ENCODE measurements at regions not wholly inside any gene's neighbourhood (a gene's known extent, or its start where the extent isn't known, plus 50 kb on each side); places are given as distances from the start of the nearest gene placed in this dataset.
A peak's percentile ranks its signal among the peaks of the same experiment; 100 is the strongest.

- TF ChIP-seq CTCF (conservative IDR thresholded peaks at IDR 0.05; ENCODE audit: low read depth, low read length) (no peak), EZH2 (IDR thresholded peaks at IDR 0.05; ENCODE audit: low read length, unreplicated experiment) (no peak), EZH2phosphoT487 (IDR thresholded peaks at IDR 0.05; ENCODE audit: borderline replicate concordance, low read length) (no peak)
- Histone ChIP-seq H3K9ac (ENCODE audit: low read length) (no peak overlapping the region), H3K4me2 (ENCODE audit: low read length) (no peak overlapping the region), H3K4me3 (ENCODE audit: low read length) (no peak overlapping the region), H2AFZ (ENCODE audit: low read length) (no peak overlapping the region), H3F3A (ENCODE audit: low read length, unreplicated experiment) (no peaks in the 10 kb centered on the region), H4K20me1 (ENCODE audit: low read length) (no peaks in the 10 kb centered on the region), H3K9me2 (replicated peaks; ENCODE audit: low read length) (no peaks in the 10 kb centered on the region), H3K79me2 (ENCODE audit: low read length) (no peaks in the 10 kb centered on the region), H3K9me3 (ENCODE audit: low read length) (no peaks in the 10 kb centered on the region), H3K27ac (ENCODE audit: low read length) (no peak overlapping the region), H3K27me3 (ENCODE audit: low read length) (no peaks in the 10 kb centered on the region), H3K4me1 (ENCODE audit: insufficient read depth, low read length) (no peaks in the 10 kb centered on the region), H3K36me3 (ENCODE audit: low read depth, low read length) (no peaks in the 10 kb centered on the region)
- DNase-seq (peak; percentile 5), ATAC-seq (no peak)
- intact Hi-C loops (cut with micrococcal nuclease) = no loop called here
- CTCF ChIA-PET = no interaction called here
- no TSS peak for BruUV-seq (replicated peaks)
- POLR2A ChIA-PET (ENCODE audit: unreplicated experiment) = no interaction called here
Observed at GRCh38 chr4:138859254-138859653, 156.3 kb upstream of the NOCT start.

DNA sequence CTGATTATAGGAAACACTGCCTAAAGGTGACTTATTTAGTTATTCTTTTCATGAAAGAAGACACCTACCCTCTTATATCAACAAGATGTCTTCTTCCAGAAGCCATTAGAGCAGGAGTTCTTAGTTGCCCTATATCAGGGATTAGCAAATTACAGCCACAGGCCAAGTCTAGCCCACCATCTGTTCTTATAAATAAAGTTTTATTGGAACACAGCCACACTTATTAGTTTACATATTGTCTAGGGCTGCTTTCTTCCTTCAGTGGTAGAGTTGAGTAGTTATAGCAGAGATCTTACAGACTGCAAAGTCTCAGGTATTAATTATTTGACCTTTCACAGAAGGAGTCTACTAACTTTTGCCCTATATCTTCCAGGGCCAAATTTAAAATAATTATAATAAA, 157.2 kb upstream of the NOCT start:
- no peak for DNase-seq
- no peaks in the 10 kb centered on the region for H4K20me1 ChIP-seq (ENCODE audit: low read length)
- no peaks in the 10 kb centered on the region for H3K79me2 ChIP-seq (ENCODE audit: low read length)
- H3F3A ChIP-seq (ENCODE audit: low read length, unreplicated experiment) = no peaks in the 10 kb centered on the region
- no peak for ATAC-seq
- ChIA-PET POLR2A (ENCODE audit: unreplicated experiment) (no interaction called here), CTCF (no interaction called here)
- no peaks in the 10 kb centered on the region for H3K4me1 ChIP-seq (ENCODE audit: insufficient read depth, low read length)
- no peak for TF ChIP-seq CTCF (conservative IDR thresholded peaks at IDR 0.05; ENCODE audit: low read depth, low read length)
- TF ChIP-seq EZH2 (IDR thresholded peaks at IDR 0.05; ENCODE audit: low read length, unreplicated experiment) = no peak
- TF ChIP-seq EZH2phosphoT487 (IDR thresholded peaks at IDR 0.05; ENCODE audit: borderline replicate concordance, low read length) = no peak
- H3K9me3 ChIP-seq (ENCODE audit: low read length) = no peaks in the 10 kb centered on the region
- H3K4me2 ChIP-seq (ENCODE audit: low read length) = no peak overlapping the region
- no peak overlapping the region for H3K27ac ChIP-seq (ENCODE audit: low read length)
- BruUV-seq (replicated peaks) = no TSS peak
- H3K9me2 ChIP-seq (replicated peaks; ENCODE audit: low read length) = no peaks in the 10 kb centered on the region
- no peak overlapping the region for H2AFZ ChIP-seq (ENCODE audit: low read length)
- H3K36me3 ChIP-seq (ENCODE audit: low read depth, low read length) = no peaks in the 10 kb centered on the region
- H3K9ac ChIP-seq (ENCODE audit: low read length) = no peak overlapping the region
- intact Hi-C loops (cut with micrococcal nuclease) = no loop called here
- H3K4me3 ChIP-seq (ENCODE audit: low read length) = no peak overlapping the region
- no peaks in the 10 kb centered on the region for H3K27me3 ChIP-seq (ENCODE audit: low read length)

GRCh38 chr4:138857416-138857815, 158.2 kb upstream of the NOCT start:
- H3K4me2 ChIP-seq (ENCODE audit: low read length) = no peak overlapping the region
- H3K27ac ChIP-seq (ENCODE audit: low read length) = no peak overlapping the region
- no TSS peak for BruUV-seq (replicated peaks)
- no peak for DNase-seq
- TF ChIP-seq EZH2 (IDR thresholded peaks at IDR 0.05; ENCODE audit: low read length, unreplicated experiment) = no peak
- no peak for TF ChIP-seq EZH2phosphoT487 (IDR thresholded peaks at IDR 0.05; ENCODE audit: borderline replicate concordance, low read length)
- no peak for TF ChIP-seq CTCF (conservative IDR thresholded peaks at IDR 0.05; ENCODE audit: low read depth, low read length)
- POLR2A ChIA-PET (ENCODE audit: unreplicated experiment) = no interaction called here
- H3K9me2 ChIP-seq (replicated peaks; ENCODE audit: low read length) = no peaks in the 10 kb centered on the region
- H3K9me3 ChIP-seq (ENCODE audit: low read length) = no peaks in the 10 kb centered on the region
- no peaks in the 10 kb centered on the region for H3K4me1 ChIP-seq (ENCODE audit: insufficient read depth, low read length)
- H3K9ac ChIP-seq (ENCODE audit: low read length) = no peak overlapping the region
- CTCF ChIA-PET = no interaction called here
- ATAC-seq = no peak
- H3F3A ChIP-seq (ENCODE audit: low read length, unreplicated experiment) = no peaks in the 10 kb centered on the region
- H4K20me1 ChIP-seq (ENCODE audit: low read length) = no peaks in the 10 kb centered on the region
- no peaks in the 10 kb centered on the region for H3K79me2 ChIP-seq (ENCODE audit: low read length)
- intact Hi-C loops (cut with micrococcal nuclease) = no loop called here
- H3K4me3 ChIP-seq (ENCODE audit: low read length) = no peak overlapping the region
- no peaks in the 10 kb centered on the region for H3K36me3 ChIP-seq (ENCODE audit: low read depth, low read length)
- no peak overlapping the region for H2AFZ ChIP-seq (ENCODE audit: low read length)
- H3K27me3 ChIP-seq (ENCODE audit: low read length) = 0 out of 2 replicates have a peak, but pooled peaks cover 3% of the 10 kb centered on the region

Measured in PC-3 (cell line).